ENCODE measurements at regions not wholly inside any gene's neighbourhood (a gene's known extent, or its start where the extent isn't known, plus 50 kb on each side); places are given as distances from the start of the nearest gene placed in this dataset.

DNA sequence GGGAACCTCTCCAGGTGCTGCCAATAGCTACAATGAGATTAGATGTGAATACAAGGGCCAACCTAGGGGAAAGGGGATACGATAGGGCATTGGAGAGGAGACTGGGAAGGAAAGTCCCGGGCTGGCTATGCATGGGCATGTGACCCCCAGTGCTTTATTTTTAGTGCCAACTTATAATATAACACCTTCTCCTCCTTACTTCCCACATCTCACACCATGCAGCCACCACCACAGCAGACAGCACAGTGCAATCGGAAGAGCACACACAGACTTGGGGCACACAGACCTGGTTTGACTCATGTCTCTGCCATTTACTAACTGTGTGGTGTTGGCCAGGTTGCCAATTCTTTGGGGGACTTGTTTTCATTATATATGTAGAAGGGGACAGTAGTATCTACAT is 85.4 kb downstream of the TOMM20 start:
- TF ChIP-seq POLR2AphosphoS5 (IDR thresholded peaks at IDR 0.05; ENCODE audit: low read depth, low read length) = no peak
- no peak for TF ChIP-seq POLR2A (IDR thresholded peaks at IDR 0.05; ENCODE audit: low read depth, low read length)
- TF ChIP-seq TAF1 (IDR thresholded peaks at IDR 0.05; ENCODE audit: borderline replicate concordance, low read depth, low read length) = no peak
